Naive thymus-derived CD4-positive, alpha-beta T cell (primary cell): ENCODE measurements at regions not wholly inside any gene's neighbourhood (a gene's known extent, or its start where the extent isn't known, plus 50 kb on each side); places are given as distances from the start of the nearest gene placed in this dataset.
"Not testable (repeated sequence)": the region's sequence is repeated elsewhere in the genome, so short reads cannot be mapped to it uniquely, and the experiment has no call there.

Experiments
- ATAC-seq: fragments of 150-1000 bp; cut with Tn5 transposase; 2 replicates; pipeline ENCODE4 v1.10.0; 2021; ENCODE audit warnings: mild to moderate bottlenecking, moderate library complexity
- CTCF ChIA-PET: fragments of 350-600 bp; sonication (Branson Sonifier 250); formaldehyde crosslinking; loops from one replicate; lab custom pipeline; 2021; ENCODE audit warnings: antibody characterized with exemption; lab: Charles Lee
- POLR2A ChIA-PET: fragments of 350-600 bp; sonication (Branson Sonifier 250); formaldehyde crosslinking; loops from one replicate; lab custom pipeline; 2021; ENCODE audit warnings: antibody characterized with exemption, inconsistent platforms; lab: Charles Lee
- DNase-seq, 9 donors: peaks; one replicate each; pipeline versions ENCODE4 v3.0.0 to v3.0.0-alpha.2; 2020 to 2022; ENCODE audit warnings: mixed read lengths in 1 of 9
- H3K27ac ChIP-seq: one replicate; pipeline ENCODE4 v1.7.0; 2013; ENCODE audit warnings: mild to moderate bottlenecking, low read depth, low read length, moderate library complexity
- H3K27me3 ChIP-seq, 2 donors: one replicate each; pipeline ENCODE4 v1.7.0; 2013; ENCODE audit warnings: low read length in 2 of 2, mild to moderate bottlenecking in 2 of 2, moderate library complexity in 2 of 2; ENCODE audit not compliant: control insufficient read depth in 2 of 2, insufficient read depth in 2 of 2
- H3K36me3 ChIP-seq, 3 experiments: 1 replicate in 2 of 3; 2 replicates in 1 of 3; pipeline ENCODE4 v1.7.0; 2013; ENCODE audit warnings: low read length in 3 of 3, mild to moderate bottlenecking in 3 of 3, moderate library complexity in 1 of 3; ENCODE audit not compliant: insufficient read depth in 3 of 3, control insufficient read depth in 2 of 3
- H3K4me1 ChIP-seq, 2 donors: one replicate each; pipeline ENCODE4 v1.7.0; 2013; ENCODE audit warnings: low read length in 2 of 2, mild to moderate bottlenecking in 2 of 2, moderate library complexity in 1 of 2; ENCODE audit not compliant: control insufficient read depth in 2 of 2, insufficient read depth in 2 of 2
- H3K4me3 ChIP-seq: 2 replicates; pipeline ENCODE4 v1.7.0; 2013; ENCODE audit warnings: mild to moderate bottlenecking, low read length
- H3K9me3 ChIP-seq, 3 experiments: 1 replicate in 2 of 3; 2 replicates in 1 of 3; pipeline ENCODE4 v1.7.0; 2013; ENCODE audit warnings: low read length in 3 of 3; ENCODE audit not compliant: control insufficient read depth in 2 of 3
- H3K27ac Mint-ChIP-seq, 9 donors: one replicate each; pipeline ENCODE4 v1.8.0; 2020 to 2022; ENCODE audit warnings: mixed read lengths in 9 of 9, mild to moderate bottlenecking in 8 of 9, moderate library complexity in 5 of 9, inconsistent platforms in 2 of 9
- H3K27me3 Mint-ChIP-seq, 5 donors: one replicate each; pipeline ENCODE4 v1.8.0; 2021 to 2022; ENCODE audit warnings: mixed read lengths in 5 of 5, mild to moderate bottlenecking in 1 of 5
- H3K36me3 Mint-ChIP-seq, 5 donors: one replicate each; pipeline ENCODE4 v1.8.0; 2020 to 2022; ENCODE audit warnings: mixed read lengths in 5 of 5, mild to moderate bottlenecking in 3 of 5, inconsistent platforms in 1 of 5
- H3K4me1 Mint-ChIP-seq, 7 donors: one replicate each; pipeline ENCODE4 v1.8.0; 2020 to 2022; ENCODE audit warnings: mixed read lengths in 7 of 7, mild to moderate bottlenecking in 3 of 7, inconsistent platforms in 1 of 7
- H3K4me3 Mint-ChIP-seq, 10 donors: one replicate each; pipeline ENCODE4 v1.8.0; 2020 to 2022; ENCODE audit warnings: mild to moderate bottlenecking in 10 of 10, mixed read lengths in 10 of 10, moderate library complexity in 6 of 10, inconsistent platforms in 2 of 10
- H3K9me3 Mint-ChIP-seq, 11 donors: one replicate each; pipeline ENCODE4 v1.8.0; 2020 to 2022; ENCODE audit warnings: mixed read lengths in 11 of 11, mild to moderate bottlenecking in 4 of 11, inconsistent platforms in 1 of 11, moderate library complexity in 1 of 11
- intact Hi-C, 2 donors: fragments of 100-400 bp; cut with micrococcal nuclease; formaldehyde crosslinking; loops; one replicate each; pipeline ENCODE4 v1.15.1; 2023

- H3K4me1 ChIP-seq: no peaks in the 10 kb centered on the region
- Mint-ChIP-seq H3K4me3 (no peak overlapping the region), H3K9me3 (peaks cover 0 to 18% (median 3%) of the 10 kb centered on the region in 11 donors), H3K36me3 (no peaks in the 10 kb centered on the region), H3K27me3 (peaks cover 0 to 15% (median 0%) of the 10 kb centered on the region in 5 donors), H3K4me1 (no peaks in the 10 kb centered on the region), H3K27ac (no peak overlapping the region)
- intact Hi-C loops: no loop called here
- no peak overlapping the region for H3K27ac ChIP-seq
- no peak for DNase-seq
- no peak overlapping the region for H3K4me3 ChIP-seq
- H3K36me3 ChIP-seq: no peaks in the 10 kb centered on the region
- POLR2A ChIA-PET: no interaction called here
- CTCF ChIA-PET: no interaction called here
- no peaks in the 10 kb centered on the region for H3K9me3 ChIP-seq
- H3K27me3 ChIP-seq: no peaks in the 10 kb centered on the region
- ATAC-seq: no peak
These were observed 102.0 kb upstream of the DAZL start for GRCh38 chr3:16707260-16707659.

- no peak for DNase-seq
- peaks cover 4 to 26% (median 12%) of the 10 kb centered on the region in 11 donors for H3K9me3 Mint-ChIP-seq
- CTCF ChIA-PET: no interaction called here
These were observed 103.1 kb upstream of the DAZL start for GRCh38 chr3:16708285-16708684.

GRCh38 chr3:16711691-16712090 lies 106.5 kb upstream of the DAZL start:
- ATAC-seq, H3K27ac Mint-ChIP-seq, POLR2A ChIA-PET, H3K4me3 Mint-ChIP-seq, H3K4me3 ChIP-seq, H3K36me3 ChIP-seq, H3K4me1 Mint-ChIP-seq, H3K27ac ChIP-seq, H3K4me1 ChIP-seq, DNase-seq, H3K27me3 ChIP-seq, intact Hi-C loops: not testable (repeated sequence)
- Mint-ChIP-seq H3K36me3 (peaks cover 0 to 18% (median 15%) of the 10 kb centered on the region in 5 donors), H3K9me3 (peaks cover 12 to 42% (median 25%) of the 10 kb centered on the region in 11 donors), H3K27me3 (peaks cover 0 to 22% (median 7%) of the 10 kb centered on the region in 5 donors)
- CTCF ChIA-PET: interaction anchor here (1.2 kb wide), 1 partner anchor 1129 kb away, joined by 3 read pairs; no protein-coding TSS in a partner anchor
- peaks cover 0 to 15% (median 0%) of the 10 kb centered on the region in 3 experiments for H3K9me3 ChIP-seq

More at GRCh38 chr3:16708285-16708684, 103.1 kb upstream of the DAZL start:
- Mint-ChIP-seq H3K27me3 (peaks cover 0 to 16% (median 0%) of the 10 kb centered on the region in 5 donors), H3K4me3 (no peak overlapping the region), H3K27ac (no peak overlapping the region), H3K4me1 (no peaks in the 10 kb centered on the region), H3K36me3 (peaks cover 0 to 9% (median 7%) of the 10 kb centered on the region in 5 donors)
- Histone ChIP-seq H3K27ac (no peak overlapping the region), H3K9me3 (peaks cover 0 to 4% (median 0%) of the 10 kb centered on the region in 3 experiments), H3K36me3 (no peaks in the 10 kb centered on the region), H3K27me3 (no peaks in the 10 kb centered on the region), H3K4me1 (no peaks in the 10 kb centered on the region), H3K4me3 (no peak overlapping the region)
- ATAC-seq: no peak
- POLR2A ChIA-PET: no interaction called here
- intact Hi-C loops: no loop called here

- CTCF ChIA-PET: no interaction called here
- Histone ChIP-seq H3K27ac (no peak overlapping the region), H3K9me3 (peaks cover 0 to 15% (median 0%) of the 10 kb centered on the region in 3 experiments), H3K36me3 (no peaks in the 10 kb centered on the region), H3K4me3 (no peak overlapping the region), H3K4me1 (no peaks in the 10 kb centered on the region), H3K27me3 (no peaks in the 10 kb centered on the region)
- no peak overlapping the region for H3K27ac Mint-ChIP-seq
- H3K4me3 Mint-ChIP-seq: no peak overlapping the region
- peaks cover 12 to 33% (median 25%) of the 10 kb centered on the region in 11 donors for H3K9me3 Mint-ChIP-seq
- DNase-seq: no peak
- peaks cover 0 to 4% (median 0%) of the 10 kb centered on the region in 7 donors for H3K4me1 Mint-ChIP-seq
- H3K27me3 Mint-ChIP-seq: peaks cover 0 to 22% (median 7%) of the 10 kb centered on the region in 5 donors
- POLR2A ChIA-PET: no interaction called here
- H3K36me3 Mint-ChIP-seq: peaks cover 0 to 18% (median 15%) of the 10 kb centered on the region in 5 donors
- intact Hi-C loops: no loop called here
- no peak for ATAC-seq
These were observed 110.1 kb upstream of the DAZL start for GRCh38 chr3:16715281-16715680.

- POLR2A ChIA-PET: no interaction called here
- no peaks in the 10 kb centered on the region for H3K36me3 Mint-ChIP-seq
- Histone ChIP-seq H3K4me1 (no peaks in the 10 kb centered on the region), H3K27me3 (no peaks in the 10 kb centered on the region), H3K27ac (no peak overlapping the region), H3K9me3 (no peaks in the 10 kb centered on the region), H3K36me3 (no peaks in the 10 kb centered on the region), H3K4me3 (no peak overlapping the region)
- peaks cover 0 to 5% (median 0%) of the 10 kb centered on the region in 7 donors for H3K4me1 Mint-ChIP-seq
- H3K4me3 Mint-ChIP-seq: no peak overlapping the region
- DNase-seq (no peak), ATAC-seq (no peak)
- H3K27ac Mint-ChIP-seq: no peak overlapping the region
- CTCF ChIA-PET: no interaction called here
- H3K27me3 Mint-ChIP-seq: no peaks in the 10 kb centered on the region
- intact Hi-C loops: no loop called here
- peaks cover 0 to 5% (median 3%) of the 10 kb centered on the region in 11 donors for H3K9me3 Mint-ChIP-seq
These were observed 114.2 kb upstream of the DAZL start for GRCh38 chr3:16719426-16719825.

GRCh38 chr3:16720367-16720940 lies 115.2 kb upstream of the DAZL start:
- ChIA-PET CTCF (no interaction called here), POLR2A (interaction anchor here (0.6 kb wide), 1 partner anchor 134 kb away, joined by 3 read pairs; no protein-coding TSS in a partner anchor)
- Histone ChIP-seq H3K27ac (no peak overlapping the region), H3K9me3 (no peaks in the 10 kb centered on the region), H3K4me1 (no peaks in the 10 kb centered on the region), H3K4me3 (no peak overlapping the region), H3K36me3 (no peaks in the 10 kb centered on the region), H3K27me3 (no peaks in the 10 kb centered on the region)
- peaks cover 0 to 3% (median 0%) of the 10 kb centered on the region in 5 donors for H3K36me3 Mint-ChIP-seq
- ATAC-seq (no peak), DNase-seq (no peak)
- intact Hi-C loops: no loop called here
- no peaks in the 10 kb centered on the region for H3K27me3 Mint-ChIP-seq
- H3K27ac Mint-ChIP-seq: no peak overlapping the region
- H3K9me3 Mint-ChIP-seq: peaks cover 0 to 5% (median 2%) of the 10 kb centered on the region in 11 donors
- H3K4me1 Mint-ChIP-seq: peaks cover 0 to 5% (median 0%) of the 10 kb centered on the region in 7 donors
- H3K4me3 Mint-ChIP-seq: no peak overlapping the region

GRCh38 chr3:16721494-16721893 lies 116.3 kb upstream of the DAZL start:
- intact Hi-C loops: no loop called here
- peaks cover 0 to 5% (median 0%) of the 10 kb centered on the region in 7 donors for H3K4me1 Mint-ChIP-seq
- Histone ChIP-seq H3K27me3 (no peaks in the 10 kb centered on the region), H3K9me3 (peaks cover 0 to 7% (median 0%) of the 10 kb centered on the region in 3 experiments), H3K4me3 (no peak overlapping the region), H3K36me3 (no peaks in the 10 kb centered on the region), H3K27ac (no peak overlapping the region), H3K4me1 (no peaks in the 10 kb centered on the region)
- peaks cover 0 to 14% (median 6%) of the 10 kb centered on the region in 11 donors for H3K9me3 Mint-ChIP-seq
- H3K36me3 Mint-ChIP-seq: peaks cover 0 to 3% (median 0%) of the 10 kb centered on the region in 5 donors
- CTCF ChIA-PET: interaction anchor here (0.6 kb wide), 1 partner anchor 19 kb away, joined by 3 read pairs; no protein-coding TSS in a partner anchor
- POLR2A ChIA-PET: no interaction called here
- DNase-seq (no peak), ATAC-seq (no peak)
- H3K27me3 Mint-ChIP-seq: no peaks in the 10 kb centered on the region
- no peak overlapping the region for H3K4me3 Mint-ChIP-seq
- no peak overlapping the region for H3K27ac Mint-ChIP-seq
